SH-SY5Y (cell line): ENCODE measurements at regions not wholly inside any gene's neighbourhood (a gene's known extent, or its start where the extent isn't known, plus 50 kb on each side); places are given as distances from the start of the nearest gene placed in this dataset.

Source experiments
- GATA2 ChIP-seq: IDR thresholded peaks from 2 replicates; pipeline ENCODE4 v1.6.1; 2011; ENCODE audit warnings: mild to moderate bottlenecking, low read depth, low read length
- GATA3 ChIP-seq: IDR thresholded peaks from 2 replicates; pipeline ENCODE4 v1.6.1; 2011; ENCODE audit warnings: low read depth, mild to moderate bottlenecking, low read length, moderate library complexity

- TF ChIP-seq GATA2 (peak; percentile 47; the same call in 1 of the 2 replicates), GATA3 (no peak)
These were observed 66.2 kb upstream of the WDR26 start for GRCh38 chr1:224500796-224501195.
